Astrocyte (in vitro differentiated cells and primary cell): ENCODE measurements at regions not wholly inside any gene's neighbourhood (a gene's known extent, or its start where the extent isn't known, plus 50 kb on each side); places are given as distances from the start of the nearest gene placed in this dataset.

Experiments used
- DNase-seq: peaks from one replicate; pipeline ENCODE4 v3.0.0-alpha.2; 2010; ENCODE audit warnings: low read depth
- FAIRE-seq: peaks from 2 replicates; lab custom pipeline; 2011; peaks lifted over from hg19 to GRCh38; lab: Jason Lieb, UNC
- H2AFZ ChIP-seq: 2 replicates; pipeline ENCODE4 v1.6.0; 2012; ENCODE audit warnings: low read depth, low read length, inconsistent platforms
- H3K27ac ChIP-seq: 2 replicates; pipeline ENCODE4 v1.5.1; 2011; ENCODE audit warnings: low read depth, low read length, inconsistent platforms
- H3K27me3 ChIP-seq: 2 replicates; pipeline ENCODE4 v1.6.0; 2011; ENCODE audit warnings: low read length, inconsistent platforms; ENCODE audit not compliant: insufficient read depth
- H3K36me3 ChIP-seq: 2 replicates; pipeline ENCODE4 v1.5.1; 2011; ENCODE audit warnings: low read length, inconsistent platforms; ENCODE audit not compliant: insufficient read depth
- H3K4me1 ChIP-seq: 2 replicates; pipeline ENCODE4 v1.5.1; 2011; ENCODE audit warnings: low read length, inconsistent platforms; ENCODE audit not compliant: insufficient read depth
- H3K4me2 ChIP-seq: 2 replicates; pipeline ENCODE4 v1.6.0; 2012; ENCODE audit warnings: low read length, inconsistent platforms
- H3K4me3 ChIP-seq: 2 replicates; pipeline ENCODE4 v1.5.1; 2011; ENCODE audit warnings: low read depth, mild to moderate bottlenecking, low read length, inconsistent platforms; ENCODE audit not compliant: insufficient read depth
- H3K79me2 ChIP-seq: 2 replicates; pipeline ENCODE4 v1.6.0; 2012; ENCODE audit warnings: mild to moderate bottlenecking, low read length, inconsistent platforms; ENCODE audit not compliant: insufficient read depth
- H3K9ac ChIP-seq: 2 replicates; pipeline ENCODE4 v1.6.0; 2012; ENCODE audit warnings: mild to moderate bottlenecking, low read length, inconsistent platforms
- H3K9me3 ChIP-seq: 2 replicates; pipeline ENCODE4 v1.5.1; 2012; ENCODE audit warnings: low read depth, mild to moderate bottlenecking, low read length, inconsistent platforms; ENCODE audit not compliant: insufficient read depth
- H4K20me1 ChIP-seq: 2 replicates; pipeline ENCODE4 v1.6.0; 2012; ENCODE audit warnings: low read length, inconsistent platforms; ENCODE audit not compliant: insufficient read depth
- H3K27ac Mint-ChIP-seq: one replicate; pipeline ENCODE4 v1.8.0; 2021; ENCODE audit warnings: mild to moderate bottlenecking, mixed read lengths; ENCODE audit not compliant: unreplicated experiment
- H3K27me3 Mint-ChIP-seq: one replicate; pipeline ENCODE4 v1.8.0; 2021; ENCODE audit warnings: low read depth, mixed read lengths; ENCODE audit not compliant: unreplicated experiment
- H3K36me3 Mint-ChIP-seq: one replicate; pipeline ENCODE4 v1.8.0; 2021; ENCODE audit warnings: low read depth, mixed read lengths; ENCODE audit not compliant: unreplicated experiment
- H3K4me1 Mint-ChIP-seq: one replicate; pipeline ENCODE4 v1.8.0; 2021; ENCODE audit warnings: low read depth, mixed read lengths; ENCODE audit not compliant: unreplicated experiment
- H3K4me3 Mint-ChIP-seq: one replicate; pipeline ENCODE4 v1.8.0; 2021; ENCODE audit warnings: mild to moderate bottlenecking, moderate library complexity, mixed read lengths; ENCODE audit not compliant: unreplicated experiment
- H3K9me3 Mint-ChIP-seq: one replicate; pipeline ENCODE4 v1.8.0; 2021; ENCODE audit warnings: mild to moderate bottlenecking, mixed read lengths; ENCODE audit not compliant: unreplicated experiment
- CTCF ChIP-seq: IDR thresholded peaks from 2 replicates; pipeline ENCODE4 v1.5.1; 2011; ENCODE audit warnings: low read depth, mild to moderate bottlenecking, inconsistent platforms, low read length, moderate library complexity; ENCODE audit not compliant: insufficient read depth
- EZH2 ChIP-seq: IDR thresholded peaks from 2 replicates; pipeline ENCODE4 v1.6.1; 2012; ENCODE audit warnings: mild to moderate bottlenecking, low read length, inconsistent platforms; ENCODE audit not compliant: insufficient read depth

- DNase-seq (no peak), FAIRE-seq (no peak)
Observed at GRCh38 chr6:166779963-166780683, 153.1 kb upstream of the RPS6KA2 start.

GRCh38 chr6:166779381-166779780 is 152.3 kb upstream of the RPS6KA2 start:
- Histone ChIP-seq H3K4me2 (no peak overlapping the region), H3K9ac (no peak overlapping the region), H3K4me1 (no peaks in the 10 kb centered on the region), H4K20me1 (no peaks in the 10 kb centered on the region), H3K9me3 (no peaks in the 10 kb centered on the region), H3K27me3 (peaks cover 2% of the 10 kb centered on the region), H2AFZ (no peak overlapping the region), H3K4me3 (no peak overlapping the region), H3K79me2 (no peaks in the 10 kb centered on the region), H3K27ac (no peak overlapping the region), H3K36me3 (no peaks in the 10 kb centered on the region)
- H3K27ac Mint-ChIP-seq, result no peak overlapping the region
- no peaks in the 10 kb centered on the region for H3K4me1 Mint-ChIP-seq
- DNase-seq (no peak), FAIRE-seq (no peak)
- H3K27me3 Mint-ChIP-seq, result peaks cover 15% of the 10 kb centered on the region
- H3K4me3 Mint-ChIP-seq, result no peak overlapping the region
- H3K9me3 Mint-ChIP-seq, result no peaks in the 10 kb centered on the region
- H3K36me3 Mint-ChIP-seq, result no peaks in the 10 kb centered on the region
- TF ChIP-seq CTCF (no peak), EZH2 (no peak)

More at GRCh38 chr6:166779963-166780683, 153.1 kb upstream of the RPS6KA2 start:
- Histone ChIP-seq H3K4me2 (no peak overlapping the region), H3K36me3 (no peaks in the 10 kb centered on the region), H3K4me3 (no peak overlapping the region), H3K27ac (no peak overlapping the region), H3K27me3 (peaks cover 2% of the 10 kb centered on the region), H4K20me1 (no peaks in the 10 kb centered on the region), H3K9ac (no peak overlapping the region), H3K9me3 (no peaks in the 10 kb centered on the region), H3K79me2 (no peaks in the 10 kb centered on the region), H2AFZ (no peak overlapping the region), H3K4me1 (no peaks in the 10 kb centered on the region)
- Mint-ChIP-seq H3K36me3 (no peaks in the 10 kb centered on the region), H3K27ac (no peak overlapping the region), H3K9me3 (no peaks in the 10 kb centered on the region), H3K4me1 (peaks cover 2% of the 10 kb centered on the region), H3K4me3 (no peak overlapping the region), H3K27me3 (peaks cover 13% of the 10 kb centered on the region)
- no peak for TF ChIP-seq EZH2
- TF ChIP-seq CTCF, result no peak

- FAIRE-seq (no peak), DNase-seq (no peak)
- TF ChIP-seq EZH2 (no peak), CTCF (no peak)
- Histone ChIP-seq H3K79me2 (no peaks in the 10 kb centered on the region), H2AFZ (no peak overlapping the region), H3K4me2 (no peak overlapping the region), H4K20me1 (no peaks in the 10 kb centered on the region), H3K27me3 (peaks cover 6% of the 10 kb centered on the region), H3K9ac (no peak overlapping the region), H3K9me3 (no peaks in the 10 kb centered on the region), H3K4me1 (no peaks in the 10 kb centered on the region), H3K36me3 (no peaks in the 10 kb centered on the region), H3K4me3 (no peak overlapping the region), H3K27ac (no peak overlapping the region)
- Mint-ChIP-seq H3K36me3 (no peaks in the 10 kb centered on the region), H3K4me1 (no peaks in the 10 kb centered on the region), H3K27me3 (peaks cover 16% of the 10 kb centered on the region), H3K27ac (no peak overlapping the region), H3K4me3 (no peak overlapping the region), H3K9me3 (no peaks in the 10 kb centered on the region)
Observed at GRCh38 chr6:166778776-166779175, 151.7 kb upstream of the RPS6KA2 start.
